HEK293 (cell line): ENCODE measurements at regions not wholly inside any gene's neighbourhood (a gene's known extent, or its start where the extent isn't known, plus 50 kb on each side); places are given as distances from the start of the nearest gene placed in this dataset.

ENCODE experiments used
- CTCF ChIA-PET: fragments of 350-600 bp; formaldehyde crosslinking; extraction: SDS; loops from one replicate; lab custom pipeline; 2021; ENCODE audit warnings: antibody characterized with exemption; lab: Yijun Ruan, JAX
- POLR2A ChIA-PET: fragments of 300-600 bp; formaldehyde crosslinking; extraction: SDS; loops from one replicate; lab custom pipeline; 2020; ENCODE audit warnings: antibody characterized with exemption, inconsistent platforms; lab: Yijun Ruan, JAX
- H3K27ac ChIP-seq: fragments of 200-500 bp; sonication (Bioruptor generic); 2 replicates; pipeline ENCODE4 v1.5.1; 2014; ENCODE audit warnings: low read depth, low read length, control low read depth, inconsistent platforms; ENCODE audit errors: extremely low read depth
- H3K36me3 ChIP-seq, 2 experiments: fragments of 200-500 bp in 1 of 2; sonication (Bioruptor generic) in 1 of 2; 1 replicate in 1 of 2; 2 replicates in 1 of 2; pipeline ENCODE4 v1.5.1; 2014 to 2017; ENCODE audit warnings: inconsistent platforms in 2 of 2, low read length in 2 of 2; ENCODE audit not compliant: control insufficient read depth in 2 of 2, insufficient read depth in 1 of 2
- H3K4me1 ChIP-seq: fragments of 200-500 bp; sonication (Bioruptor generic); 2 replicates; pipeline ENCODE4 v1.5.1; 2014; ENCODE audit warnings: mild to moderate bottlenecking, low read length, inconsistent platforms; ENCODE audit not compliant: control insufficient read depth, insufficient read depth
- H3K4me3 ChIP-seq: 2 replicates; pipeline ENCODE4 v1.5.1; 2011; ENCODE audit warnings: low read depth, mild to moderate bottlenecking, control low read depth, low read length, moderate library complexity
- H3K9me3 ChIP-seq: fragments of 200-500 bp; sonication (Bioruptor generic); 2 replicates; pipeline ENCODE4 v1.5.1; 2014; ENCODE audit warnings: low read depth, low read length, inconsistent platforms; ENCODE audit not compliant: control insufficient read depth, insufficient read depth
- HOXD13 ChIP-seq: sonication (generic); formaldehyde crosslinking; IDR thresholded peaks from 2 replicates; pipeline ENCODE4 v1.8.0; 2022; ENCODE audit warnings: missing genetic modification reagents, borderline replicate concordance
- KLF7 ChIP-seq: fragments of 450-650 bp; formaldehyde crosslinking; IDR thresholded peaks from 2 replicates; pipeline ENCODE4 v1.5.1; 2016; ENCODE audit warnings: missing biosample characterization, missing genetic modification characterization, borderline replicate concordance
- MEIS1 ChIP-seq: sonication (generic); formaldehyde crosslinking; IDR thresholded peaks from 2 replicates; pipeline ENCODE4 v1.8.1; 2022; ENCODE audit warnings: missing genetic modification reagents, mild to moderate bottlenecking, borderline replicate concordance
- PBX3 ChIP-seq: sonication (generic); formaldehyde crosslinking; IDR thresholded peaks from 2 replicates; pipeline ENCODE4 v1.8.1; 2022; ENCODE audit warnings: mild to moderate bottlenecking, moderate library complexity, missing genetic modification reagents
- SCRT1 ChIP-seq: fragments of 450-650 bp; formaldehyde crosslinking; IDR thresholded peaks from 2 replicates; pipeline ENCODE4 v1.5.1; 2016; ENCODE audit warnings: missing biosample characterization, missing genetic modification characterization, borderline replicate concordance
- ZFP3 ChIP-seq: fragments of 450-650 bp; formaldehyde crosslinking; IDR thresholded peaks from 2 replicates; pipeline ENCODE4 v1.5.1; 2016; ENCODE audit warnings: low read depth, missing biosample characterization, missing genetic modification characterization
- ZFP41 ChIP-seq: fragments of 450-650 bp; formaldehyde crosslinking; IDR thresholded peaks from 2 replicates; pipeline ENCODE4 v1.5.1; 2016; ENCODE audit warnings: missing biosample characterization, missing genetic modification characterization, borderline replicate concordance
- ZNF133 ChIP-seq: fragments of 450-650 bp; formaldehyde crosslinking; IDR thresholded peaks from 2 replicates; pipeline ENCODE4 v1.5.1; 2016; ENCODE audit warnings: missing biosample characterization, missing genetic modification characterization
- ZNF175 ChIP-seq: fragments of 450-650 bp; formaldehyde crosslinking; IDR thresholded peaks from 2 replicates; pipeline ENCODE4 v1.5.1; 2016; ENCODE audit warnings: missing biosample characterization, missing genetic modification characterization
- ZNF184 ChIP-seq: fragments of 450-650 bp; IDR thresholded peaks from 2 replicates; pipeline ENCODE4 v1.5.1; 2018; ENCODE audit warnings: missing biosample characterization, mild to moderate bottlenecking, missing genetic modification characterization
- ZNF214 ChIP-seq: fragments of 450-650 bp; formaldehyde crosslinking; IDR thresholded peaks from 2 replicates; pipeline ENCODE4 v1.5.1; 2017; ENCODE audit warnings: missing biosample characterization, mild to moderate bottlenecking, missing genetic modification characterization, borderline replicate concordance
- ZNF239 ChIP-seq: fragments of 450-650 bp; formaldehyde crosslinking; IDR thresholded peaks from 2 replicates; pipeline ENCODE4 v1.5.1; 2016; ENCODE audit warnings: missing biosample characterization, missing genetic modification characterization
- ZNF24 ChIP-seq: fragments of 450-650 bp; formaldehyde crosslinking; IDR thresholded peaks from 2 replicates; pipeline ENCODE4 v1.5.1; 2016; ENCODE audit warnings: missing biosample characterization, missing genetic modification characterization
- ZNF362 ChIP-seq: fragments of 450-650 bp; formaldehyde crosslinking; IDR thresholded peaks from 2 replicates; pipeline ENCODE4 v1.5.1; 2016; ENCODE audit warnings: missing biosample characterization, missing genetic modification characterization
- ZNF433 ChIP-seq: fragments of 450-650 bp; formaldehyde crosslinking; IDR thresholded peaks from 2 replicates; pipeline ENCODE4 v1.5.1; 2016; ENCODE audit warnings: missing biosample characterization, missing genetic modification characterization, low read depth
- ZNF449 ChIP-seq: fragments of 450-650 bp; formaldehyde crosslinking; IDR thresholded peaks from 2 replicates; pipeline ENCODE4 v1.5.1; 2017; ENCODE audit warnings: missing biosample characterization, mild to moderate bottlenecking, missing genetic modification characterization, moderate library complexity
- ZNF473 ChIP-seq: fragments of 450-650 bp; formaldehyde crosslinking; IDR thresholded peaks from 2 replicates; pipeline ENCODE4 v1.5.1; 2017; ENCODE audit warnings: missing biosample characterization, missing genetic modification characterization
- ZNF518A ChIP-seq: fragments of 450-650 bp; formaldehyde crosslinking; conservative IDR thresholded peaks from 2 replicates; pipeline ENCODE4 v1.5.1; 2016; ENCODE audit warnings: low read depth, missing biosample characterization, missing genetic modification characterization
- ZNF624 ChIP-seq: fragments of 450-650 bp; formaldehyde crosslinking; IDR thresholded peaks from 2 replicates; pipeline ENCODE4 v1.5.1; 2017; ENCODE audit warnings: missing biosample characterization, missing genetic modification characterization
- ZNF645 ChIP-seq: fragments of 450-650 bp; formaldehyde crosslinking; IDR thresholded peaks from 2 replicates; pipeline ENCODE4; 2016; ENCODE audit warnings: missing biosample characterization, missing genetic modification characterization
- ZNF785 ChIP-seq: fragments of 450-650 bp; formaldehyde crosslinking; IDR thresholded peaks from 2 replicates; pipeline ENCODE4 v1.5.1; 2016; ENCODE audit warnings: missing biosample characterization, missing genetic modification characterization
- ZSCAN23 ChIP-seq: fragments of 450-650 bp; formaldehyde crosslinking; IDR thresholded peaks from 2 replicates; pipeline ENCODE4 v1.5.1; 2016; ENCODE audit warnings: missing biosample characterization, missing genetic modification characterization

DNA sequence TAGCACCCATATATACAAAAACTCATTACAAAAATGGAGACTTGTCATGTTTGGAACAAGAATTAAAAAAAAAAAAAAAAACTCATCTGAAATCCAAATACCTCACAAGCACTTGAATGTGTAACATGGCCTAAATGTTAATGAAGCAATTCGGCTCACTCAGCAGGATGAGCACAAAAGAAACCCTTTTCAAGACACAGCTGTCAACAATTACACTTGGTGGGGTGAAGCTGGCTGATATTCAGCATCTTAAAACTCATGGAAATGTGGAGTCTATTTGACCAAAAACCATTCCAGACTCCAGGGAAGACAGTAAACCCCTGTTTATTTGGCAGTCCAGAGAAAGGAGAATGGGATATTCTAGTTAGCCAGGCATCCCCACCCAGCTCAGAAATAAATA lies 205.4 kb upstream of the TSC22D2 start:
- H3K36me3 ChIP-seq, result no peaks in the 10 kb centered on the region
- H3K4me3 ChIP-seq, result no peak overlapping the region
- POLR2A ChIA-PET, result no interaction called here
- H3K9me3 ChIP-seq, result no peaks in the 10 kb centered on the region
- H3K27ac ChIP-seq, result no peak overlapping the region
- no peaks in the 10 kb centered on the region for H3K4me1 ChIP-seq
- TF ChIP-seq KLF7, result no peak
- no peak for TF ChIP-seq ZNF518A (tag by site-specific recombination)
- TF ChIP-seq ZNF133 (tag by site-specific recombination), result no peak
- TF ChIP-seq ZNF239 (tag by site-specific recombination), result no peak
- no peak for TF ChIP-seq ZFP3 (tag by site-specific recombination)
- no peak for TF ChIP-seq SCRT1 (tag by site-specific recombination)
- TF ChIP-seq ZNF624 (tag by site-specific recombination), result no peak
- TF ChIP-seq ZNF362 (tag by site-specific recombination), result no peak
- TF ChIP-seq MEIS1 (CRISPR knock-in tag), result no peak
- TF ChIP-seq ZNF473, result no peak
- TF ChIP-seq ZNF433 (tag by site-specific recombination), result no peak
- TF ChIP-seq ZNF645, result no peak
- no peak for TF ChIP-seq ZFP41 (tag by site-specific recombination)
- TF ChIP-seq HOXD13 (CRISPR knock-in tag), result no peak
- TF ChIP-seq ZNF214, result no peak
- TF ChIP-seq ZNF449 (tag by site-specific recombination), result no peak
- TF ChIP-seq, all 188 proteins: peak for 0
- CTCF ChIA-PET, result interaction anchor here (1.4 to 1.6 kb wide), 2 partner anchors 15 to 18 kb away, joined by 3 to 4 read pairs; no protein-coding TSS in a partner anchor

DNA sequence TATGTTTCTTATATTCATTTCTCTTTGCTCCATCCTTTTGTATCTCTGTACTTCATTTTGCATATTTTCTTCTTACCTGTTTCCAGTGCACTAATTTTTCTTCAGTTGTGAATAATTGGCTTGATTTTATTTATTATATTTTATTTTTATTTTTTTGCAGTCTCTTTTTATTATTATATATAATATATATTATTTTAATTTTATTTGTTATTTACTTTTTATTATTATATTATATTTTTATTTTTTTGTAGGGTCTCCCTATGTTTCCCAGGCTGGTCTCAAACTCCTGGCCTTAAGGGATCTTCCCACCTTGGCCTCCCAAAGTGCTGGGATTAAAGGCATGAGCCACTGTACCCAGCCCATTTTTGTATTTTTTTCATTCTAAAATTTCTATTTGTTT lies 213.1 kb upstream of the TSC22D2 start:
- Histone ChIP-seq H3K4me1 (no peaks in the 10 kb centered on the region), H3K9me3 (no peaks in the 10 kb centered on the region), H3K4me3 (no peak overlapping the region), H3K36me3 (no peaks in the 10 kb centered on the region), H3K27ac (no peak overlapping the region)
- no peak for TF ChIP-seq PBX3 (CRISPR knock-in tag)
- TF ChIP-seq ZNF175, result no peak
- no peak for TF ChIP-seq ZNF24 (tag by site-specific recombination)
- TF ChIP-seq ZNF184, result no peak
- no peak for TF ChIP-seq ZSCAN23 (tag by site-specific recombination)
- no peak for TF ChIP-seq ZNF785 (tag by site-specific recombination)
- CTCF ChIA-PET, result no interaction called here
- POLR2A ChIA-PET, result no interaction called here
